Endothelial cell of hepatic sinusoid (primary cell): ENCODE measurements at regions not wholly inside any gene's neighbourhood (a gene's known extent, or its start where the extent isn't known, plus 50 kb on each side); places are given as distances from the start of the nearest gene placed in this dataset.
"Not testable (repeated sequence)": the region's sequence is repeated elsewhere in the genome, so short reads cannot be mapped to it uniquely, and the experiment has no call there.

ENCODE experiments used
- in situ Hi-C: cut with HindIII; loops from 2 replicates; pipeline ENCODE4 v1.10.0; 2017; ENCODE audit warnings: low sequenced_read_pairs

GRCh38 chr5:57931352-57931751, 448.7 kb upstream of the ACTBL2 start:
- in situ Hi-C loops = no loop called here

GRCh38 chr5:57929271-57929670, 446.7 kb upstream of the ACTBL2 start:
- in situ Hi-C loops = no loop called here

- in situ Hi-C loops = not testable (repeated sequence)
Measured at GRCh38 chr5:57923094-57923493, 440.5 kb upstream of the ACTBL2 start.

GRCh38 chr5:57917004-57917403, 434.4 kb upstream of the ACTBL2 start:
- in situ Hi-C loops = no loop called here

- in situ Hi-C loops = no loop called here
Measured at GRCh38 chr5:57915536-57915935, 432.9 kb upstream of the ACTBL2 start.

- in situ Hi-C loops = no loop called here
Measured at GRCh38 chr5:57911438-57911837, 428.8 kb upstream of the ACTBL2 start.

GRCh38 chr5:57906671-57907070, 424.1 kb upstream of the ACTBL2 start:
- in situ Hi-C loops = no loop called here

- in situ Hi-C loops = no loop called here
Measured at GRCh38 chr5:57903458-57903857, 420.8 kb upstream of the ACTBL2 start.

GRCh38 chr5:57902095-57902494, 419.5 kb upstream of the ACTBL2 start:
- in situ Hi-C loops = no loop called here

GRCh38 chr5:57900381-57900944, 417.9 kb upstream of the ACTBL2 start:
- in situ Hi-C loops = no loop called here

GRCh38 chr5:57896576-57896975, 414.0 kb upstream of the ACTBL2 start:
- in situ Hi-C loops = no loop called here

- in situ Hi-C loops = no loop called here
Measured at GRCh38 chr5:57895766-57896165, 413.2 kb upstream of the ACTBL2 start.

GRCh38 chr5:57893926-57894325, 411.3 kb upstream of the ACTBL2 start:
- in situ Hi-C loops = no loop called here

GRCh38 chr5:57891443-57891842, 408.8 kb upstream of the ACTBL2 start:
- in situ Hi-C loops = no loop called here

GRCh38 chr5:57889558-57889957, 406.9 kb upstream of the ACTBL2 start:
- in situ Hi-C loops = no loop called here

GRCh38 chr5:57887851-57888621, 405.4 kb upstream of the ACTBL2 start:
- in situ Hi-C loops = no loop called here

- in situ Hi-C loops = no loop called here
Measured at GRCh38 chr5:57884346-57885102, 401.9 kb upstream of the ACTBL2 start.

GRCh38 chr5:57880216-57880615, 397.6 kb upstream of the ACTBL2 start:
- in situ Hi-C loops = no loop called here

- in situ Hi-C loops = no loop called here
Measured at GRCh38 chr5:57878301-57878722, 395.7 kb upstream of the ACTBL2 start.

GRCh38 chr5:57871496-57871895, 388.9 kb upstream of the ACTBL2 start:
- in situ Hi-C loops = no loop called here

GRCh38 chr5:57870267-57870666, 387.7 kb upstream of the ACTBL2 start:
- in situ Hi-C loops = not testable (repeated sequence)

GRCh38 chr5:57863661-57864060, 381.1 kb upstream of the ACTBL2 start:
- in situ Hi-C loops = no loop called here
